Suprapubic skin (tissue), 4 donors: ENCODE measurements at regions not wholly inside any gene's neighbourhood (a gene's known extent, or its start where the extent isn't known, plus 50 kb on each side); places are given as distances from the start of the nearest gene placed in this dataset.
"Not testable (repeated sequence)": the region's sequence is repeated elsewhere in the genome, so short reads cannot be mapped to it uniquely, and the experiment has no call there.

Experiments
- DNase-seq, 2 donors: peaks; one replicate each; pipeline ENCODE4 v3.0.0-alpha.2; 2019; ENCODE audit warnings: low spot score in 2 of 2
- H3K27ac ChIP-seq: fragments of 200-600 bp; sonication (generic); one replicate; pipeline ENCODE4 v1.5.1; 2019
- H3K27me3 ChIP-seq: fragments of 200-600 bp; sonication (generic); one replicate; pipeline ENCODE4 v1.5.1; 2019
- H3K36me3 ChIP-seq: fragments of 200-600 bp; sonication (generic); one replicate; pipeline ENCODE4 v1.5.1; 2019
- H3K4me1 ChIP-seq: fragments of 200-600 bp; sonication (generic); one replicate; pipeline ENCODE4 v1.5.1; 2019
- H3K4me3 ChIP-seq: fragments of 200-600 bp; sonication (generic); one replicate; pipeline ENCODE4 v1.5.1; 2019; ENCODE audit warnings: mild to moderate bottlenecking
- H3K9me3 ChIP-seq: fragments of 200-600 bp; sonication (generic); one replicate; pipeline ENCODE4 v1.5.1; 2019
- CTCF ChIP-seq, 2 donors: fragments of 200-600 bp in 1 of 2; fragments of 450-650 bp in 1 of 2; sonication (generic) in 1 of 2; IDR thresholded peaks; one replicate each; pipeline ENCODE4 v1.5.1; 2016 to 2019; ENCODE audit warnings: antibody characterized with exemption in 2 of 2, mild to moderate bottlenecking in 1 of 2, moderate library complexity in 1 of 2
- EP300 ChIP-seq: sonication (generic); formaldehyde crosslinking; IDR thresholded peaks from one replicate; pipeline ENCODE4 v1.6.1; 2017; ENCODE audit warnings: antibody characterized with exemption
- POLR2A ChIP-seq, 2 donors: fragments of 450-650 bp; IDR thresholded peaks; one replicate each; pipeline ENCODE4 v1.6.1; 2017; ENCODE audit warnings: antibody characterized with exemption in 2 of 2, mild to moderate bottlenecking in 2 of 2, moderate library complexity in 2 of 2
- POLR2AphosphoS5 ChIP-seq, 3 donors: sonication (generic); formaldehyde crosslinking; IDR thresholded peaks; one replicate each; pipeline ENCODE4 v1.6.1; 2017; ENCODE audit warnings: antibody characterized with exemption in 3 of 3
- WGBS: methylation state at CpG from one replicate; pipeline ENCODE4 v1.1.5; 2018; 5-methylcytosine and 5-hydroxymethylcytosine counted together

- Histone ChIP-seq H3K36me3 (no peaks in the 10 kb centered on the region), H3K4me1 (no peaks in the 10 kb centered on the region), H3K4me3 (no peak overlapping the region), H3K27me3 (no peaks in the 10 kb centered on the region), H3K27ac (no peak overlapping the region), H3K9me3 (no peaks in the 10 kb centered on the region)
- 33% methylated on average over 3 of the region's 3 CpGs for WGBS
- DNase-seq, result no peak
- TF ChIP-seq EP300, result no peak
- TF ChIP-seq POLR2AphosphoS5 (IDR thresholded peaks at IDR 0.05), result no peak
- TF ChIP-seq CTCF (IDR thresholded peaks at IDR 0.05), result no peak
- TF ChIP-seq POLR2A (IDR thresholded peaks at IDR 0.05), result no peak
Observed at GRCh38 chr3:20837676-20838302, 651.8 kb upstream of the SGO1 start.

GRCh38 chr3:20836801-20837200 is 650.8 kb upstream of the SGO1 start:
- no peaks in the 10 kb centered on the region for H3K9me3 ChIP-seq
- no peaks in the 10 kb centered on the region for H3K4me1 ChIP-seq
- H3K27me3 ChIP-seq, result no peaks in the 10 kb centered on the region
- 65% methylated on average over 2 of the region's 2 CpGs for WGBS
- no peaks in the 10 kb centered on the region for H3K36me3 ChIP-seq
- TF ChIP-seq EP300 (no peak), POLR2AphosphoS5 (IDR thresholded peaks at IDR 0.05) (no peak)
- H3K27ac ChIP-seq, result no peak overlapping the region
- H3K4me3 ChIP-seq, result no peak overlapping the region
- no peak for DNase-seq

GRCh38 chr3:20832963-20833362 is 647.0 kb upstream of the SGO1 start:
- H3K4me3 ChIP-seq, result no peak overlapping the region
- H3K9me3 ChIP-seq, result no peaks in the 10 kb centered on the region
- no peaks in the 10 kb centered on the region for H3K4me1 ChIP-seq
- no peak for DNase-seq
- H3K36me3 ChIP-seq, result no peaks in the 10 kb centered on the region
- WGBS, result 88% methylated on average over 2 of the region's 2 CpGs
- no peaks in the 10 kb centered on the region for H3K27me3 ChIP-seq
- TF ChIP-seq POLR2A (IDR thresholded peaks at IDR 0.05), result no peak
- no peak for TF ChIP-seq EP300
- TF ChIP-seq POLR2AphosphoS5 (IDR thresholded peaks at IDR 0.05), result no peak
- TF ChIP-seq CTCF (IDR thresholded peaks at IDR 0.05), result no peak
- H3K27ac ChIP-seq, result no peak overlapping the region

GRCh38 chr3:20822251-20822650 is 636.2 kb upstream of the SGO1 start:
- Histone ChIP-seq H3K27me3 (no peaks in the 10 kb centered on the region), H3K36me3 (no peaks in the 10 kb centered on the region), H3K9me3 (peaks cover 11% of the 10 kb centered on the region), H3K4me1 (no peaks in the 10 kb centered on the region), H3K27ac (no peak overlapping the region), H3K4me3 (no peak overlapping the region)
- no peak for DNase-seq
- no peak for TF ChIP-seq POLR2A (IDR thresholded peaks at IDR 0.05)
- no peak for TF ChIP-seq EP300
- TF ChIP-seq CTCF (IDR thresholded peaks at IDR 0.05), result no peak
- no peak for TF ChIP-seq POLR2AphosphoS5 (IDR thresholded peaks at IDR 0.05)

GRCh38 chr3:20820872-20821271 is 634.9 kb upstream of the SGO1 start:
- H3K4me1 ChIP-seq, H3K36me3 ChIP-seq, H3K27me3 ChIP-seq, DNase-seq, H3K4me3 ChIP-seq, H3K27ac ChIP-seq: not testable (repeated sequence)
- WGBS, result 92% methylated on average over 8 of the region's 9 CpGs
- peaks cover 11% of the 10 kb centered on the region for H3K9me3 ChIP-seq

- TF ChIP-seq CTCF (IDR thresholded peaks at IDR 0.05) (no peak), POLR2AphosphoS5 (IDR thresholded peaks at IDR 0.05) (no peak), EP300 (no peak), POLR2A (IDR thresholded peaks at IDR 0.05) (no peak)
- H3K27me3 ChIP-seq, result no peaks in the 10 kb centered on the region
- H3K4me3 ChIP-seq, result no peak overlapping the region
- H3K36me3 ChIP-seq, result no peaks in the 10 kb centered on the region
- no peak overlapping the region for H3K27ac ChIP-seq
- no peak for DNase-seq
- WGBS, result 51% methylated on average over 2 of the region's 2 CpGs
- H3K9me3 ChIP-seq, result peaks cover 9% of the 10 kb centered on the region
- H3K4me1 ChIP-seq, result no peaks in the 10 kb centered on the region
Observed at GRCh38 chr3:20811631-20812030, 625.6 kb upstream of the SGO1 start.
